GM23248 (cell line): ENCODE measurements at regions not wholly inside any gene's neighbourhood (a gene's known extent, or its start where the extent isn't known, plus 50 kb on each side); places are given as distances from the start of the nearest gene placed in this dataset.

Experiments
- EZH2 ChIP-seq: fragments of 200-600 bp; sonication (generic); IDR thresholded peaks from 2 replicates; pipeline ENCODE4 v1.6.1; 2018; ENCODE audit warnings: antibody characterized with exemption, mild to moderate bottlenecking; ENCODE audit not compliant: insufficient read depth, poor library complexity, severe bottlenecking
- EZH2phosphoT487 ChIP-seq: fragments of 200-600 bp; sonication (generic); IDR thresholded peaks from 2 replicates; pipeline ENCODE4 v1.6.1; 2018; ENCODE audit warnings: antibody characterized with exemption, moderate library complexity, mild to moderate bottlenecking, low read depth; ENCODE audit not compliant: insufficient read depth

DNA sequence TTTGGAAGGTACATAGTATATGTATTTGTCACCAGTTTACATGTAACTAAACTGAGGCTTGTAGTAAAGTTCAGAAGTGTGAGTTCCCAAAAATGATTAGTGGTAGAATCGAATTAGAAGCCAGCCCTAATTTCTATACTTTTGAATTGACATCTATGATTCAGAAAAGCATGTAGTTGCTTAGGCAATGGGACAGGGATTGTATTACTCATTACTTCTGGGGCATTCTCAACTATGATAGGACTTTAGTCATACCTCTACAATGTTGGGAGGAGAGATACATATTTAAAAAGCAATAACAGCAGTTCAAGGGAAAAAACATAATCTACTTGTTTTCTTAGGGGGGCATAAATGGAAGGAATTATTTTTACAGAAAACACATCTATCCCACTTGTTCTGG, 277.9 kb upstream of the E2F7 start:
- TF ChIP-seq EZH2 (no peak), EZH2phosphoT487 (no peak)
